ENCODE measurements at regions not wholly inside any gene's neighbourhood (a gene's known extent, or its start where the extent isn't known, plus 50 kb on each side); places are given as distances from the start of the nearest gene placed in this dataset.

GRCh38 chr6:144847916-144848315, 562.8 kb downstream of the UTRN start:
- DNase-seq (ENCODE audit: low spot score): no peak
- H3K27ac ChIP-seq: no peak overlapping the region
- ChIA-PET CTCF (no interaction called here), POLR2A (ENCODE audit: low non-redundant PET) (no interaction called here)
- TF ChIP-seq CTCF (conservative IDR thresholded peaks at IDR 0.05; ENCODE audit: low read depth): no peak

GRCh38 chr6:144849920-144850319, 564.8 kb downstream of the UTRN start:
- POLR2A ChIA-PET (ENCODE audit: low non-redundant PET): no interaction called here
- no peak for DNase-seq (ENCODE audit: low spot score)
- no peak for TF ChIP-seq CTCF (conservative IDR thresholded peaks at IDR 0.05; ENCODE audit: low read depth)
- CTCF ChIA-PET: interaction anchor here (0.6 kb wide), 1 partner anchor 31 kb away, joined by 4 read pairs; no protein-coding TSS in a partner anchor
- H3K27ac ChIP-seq: no peak overlapping the region

- no peak for DNase-seq (ENCODE audit: low spot score)
- POLR2A ChIA-PET (ENCODE audit: low non-redundant PET): no interaction called here
- no peak overlapping the region for H3K27ac ChIP-seq
- CTCF ChIA-PET: no interaction called here
- TF ChIP-seq CTCF (conservative IDR thresholded peaks at IDR 0.05; ENCODE audit: low read depth): no peak
These were observed 568.5 kb downstream of the UTRN start for GRCh38 chr6:144853603-144854002.

DNA sequence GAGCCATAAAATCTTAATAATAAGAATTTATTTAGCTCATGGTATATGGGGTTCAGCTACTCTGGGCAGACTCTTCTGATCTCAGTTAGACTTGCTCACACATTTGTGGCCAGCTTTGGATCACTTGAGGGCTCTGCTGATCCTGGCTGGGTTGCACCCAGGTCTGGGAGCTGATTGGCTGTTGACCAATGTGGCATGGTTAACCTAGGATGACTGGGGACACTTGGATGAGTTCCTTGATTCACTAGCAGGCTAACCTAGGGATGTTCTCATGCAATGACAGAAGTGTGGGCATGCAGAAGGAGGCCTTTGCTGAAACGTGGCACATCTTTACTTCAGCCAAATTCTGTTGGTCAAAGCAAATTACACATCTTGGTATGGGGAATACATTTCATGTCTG, 569.5 kb downstream of the UTRN start:
- ChIA-PET POLR2A (ENCODE audit: low non-redundant PET) (no interaction called here), CTCF (no interaction called here)
- no peak for TF ChIP-seq CTCF (conservative IDR thresholded peaks at IDR 0.05; ENCODE audit: low read depth)
- H3K27ac ChIP-seq: no peak overlapping the region
- DNase-seq (ENCODE audit: low spot score): no peak

DNA sequence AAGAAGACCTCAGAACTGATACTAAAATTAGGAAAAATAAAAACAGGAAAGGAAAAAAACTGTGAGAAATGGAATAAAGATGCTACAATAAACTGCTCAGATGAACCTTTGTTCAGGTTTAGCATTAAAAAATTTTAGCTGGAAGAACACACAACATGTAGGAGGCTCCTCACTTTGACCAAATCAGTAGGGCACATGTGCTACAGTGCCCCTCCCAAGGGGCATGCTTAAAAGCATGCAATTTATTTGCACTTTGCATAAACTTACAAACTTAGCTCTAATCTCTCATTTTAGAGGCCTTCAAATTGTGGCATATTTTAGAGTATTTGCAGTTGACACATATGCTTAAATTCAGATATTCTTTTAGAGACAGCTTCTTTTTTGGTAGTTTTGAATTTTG, 570.2 kb downstream of the UTRN start:
- no peak overlapping the region for H3K27ac ChIP-seq
- no peak for TF ChIP-seq CTCF (conservative IDR thresholded peaks at IDR 0.05; ENCODE audit: low read depth)
- ChIA-PET POLR2A (ENCODE audit: low non-redundant PET) (no interaction called here), CTCF (no interaction called here)
- DNase-seq (ENCODE audit: low spot score): no peak

- CTCF ChIA-PET: no interaction called here
- POLR2A ChIA-PET (ENCODE audit: low non-redundant PET): no interaction called here
- no peak overlapping the region for H3K27ac ChIP-seq
- TF ChIP-seq CTCF (conservative IDR thresholded peaks at IDR 0.05; ENCODE audit: low read depth): no peak
- no peak for DNase-seq (ENCODE audit: low spot score)
These were observed 570.8 kb downstream of the UTRN start for GRCh38 chr6:144855812-144856531.

All from RWPE1 (cell line).